ENCODE measurements at regions not wholly inside any gene's neighbourhood (a gene's known extent, or its start where the extent isn't known, plus 50 kb on each side); places are given as distances from the start of the nearest gene placed in this dataset.

GRCh38 chr1:30338765-30339164 lies 384.6 kb downstream of the MATN1 start:
- Histone ChIP-seq H3K9me3 (ENCODE audit: control insufficient read depth in 4 of 4, low read length in 3 of 4) (no peaks in the 10 kb centered on the region), H3K4me1 (ENCODE audit: control insufficient read depth in 4 of 4, insufficient read depth in 4 of 4, low read length in 3 of 4) (no peaks in the 10 kb centered on the region), H3K4me3 (ENCODE audit: low read depth in 1 of 3, low read length in 3 of 3) (no peak overlapping the region), H3K27me3 (ENCODE audit: control insufficient read depth in 4 of 4, insufficient read depth in 4 of 4, low read length in 3 of 4) (peaks cover 0 to 4% (median 0%) of the 10 kb centered on the region in 4 donors), H3K9ac (ENCODE audit: low read depth in 1 of 2, low read length in 2 of 2) (no peak overlapping the region), H3K36me3 (ENCODE audit: control insufficient read depth in 4 of 4, insufficient read depth in 3 of 4, low read depth in 1 of 4, low read length in 3 of 4) (no peaks in the 10 kb centered on the region), H3K27ac (ENCODE audit: low read depth in 1 of 2, low read length in 2 of 2) (no peak overlapping the region)
- TF ChIP-seq TAF1 (conservative IDR thresholded peaks at IDR 0.05) = no peak
- no peak for TF ChIP-seq JUND (IDR thresholded peaks at IDR 0.05)
- no peak for TF ChIP-seq RAD21 (IDR thresholded peaks at IDR 0.05)
- no peak for TF ChIP-seq HNF4A (conservative IDR thresholded peaks at IDR 0.05)
- no peak for TF ChIP-seq FOXA1 (IDR thresholded peaks at IDR 0.05)
- TF ChIP-seq RXRA (IDR thresholded peaks at IDR 0.05) = no peak
- TF ChIP-seq YY1 (IDR thresholded peaks at IDR 0.05) = no peak
- TF ChIP-seq ATF3 (IDR thresholded peaks at IDR 0.05) = no peak
- TF ChIP-seq, protein P1, sequence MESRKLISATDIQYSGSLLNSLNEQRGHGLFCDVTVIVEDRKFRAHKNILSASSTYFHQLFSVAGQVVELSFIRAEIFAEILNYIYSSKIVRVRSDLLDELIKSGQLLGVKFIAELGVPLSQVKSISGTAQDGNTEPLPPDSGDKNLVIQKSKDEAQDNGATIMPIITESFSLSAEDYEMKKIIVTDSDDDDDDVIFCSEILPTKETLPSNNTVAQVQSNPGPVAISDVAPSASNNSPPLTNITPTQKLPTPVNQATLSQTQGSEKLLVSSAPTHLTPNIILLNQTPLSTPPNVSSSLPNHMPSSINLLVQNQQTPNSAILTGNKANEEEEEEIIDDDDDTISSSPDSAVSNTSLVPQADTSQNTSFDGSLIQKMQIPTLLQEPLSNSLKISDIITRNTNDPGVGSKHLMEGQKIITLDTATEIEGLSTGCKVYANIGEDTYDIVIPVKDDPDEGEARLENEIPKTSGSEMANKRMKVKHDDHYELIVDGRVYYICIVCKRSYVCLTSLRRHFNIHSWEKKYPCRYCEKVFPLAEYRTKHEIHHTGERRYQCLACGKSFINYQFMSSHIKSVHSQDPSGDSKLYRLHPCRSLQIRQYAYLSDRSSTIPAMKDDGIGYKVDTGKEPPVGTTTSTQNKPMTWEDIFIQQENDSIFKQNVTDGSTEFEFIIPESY (IDR thresholded peaks at IDR 0.05) = no peak
- no peak for TF ChIP-seq EGR1 (IDR thresholded peaks at IDR 0.05; ENCODE audit: low read depth in 2 of 2)
- TF ChIP-seq NR2F2 (IDR thresholded peaks at IDR 0.05) = no peak
- TF ChIP-seq SP1 (IDR thresholded peaks at IDR 0.05) = no peak
- no peak for TF ChIP-seq GABPA (IDR thresholded peaks at IDR 0.05 in 1 of 2, conservative IDR thresholded peaks at IDR 0.05 in 1 of 2)
- no peak for TF ChIP-seq HNF4G (IDR thresholded peaks at IDR 0.05)
- no peak for TF ChIP-seq REST (IDR thresholded peaks at IDR 0.05)
- TF ChIP-seq, protein P2, sequence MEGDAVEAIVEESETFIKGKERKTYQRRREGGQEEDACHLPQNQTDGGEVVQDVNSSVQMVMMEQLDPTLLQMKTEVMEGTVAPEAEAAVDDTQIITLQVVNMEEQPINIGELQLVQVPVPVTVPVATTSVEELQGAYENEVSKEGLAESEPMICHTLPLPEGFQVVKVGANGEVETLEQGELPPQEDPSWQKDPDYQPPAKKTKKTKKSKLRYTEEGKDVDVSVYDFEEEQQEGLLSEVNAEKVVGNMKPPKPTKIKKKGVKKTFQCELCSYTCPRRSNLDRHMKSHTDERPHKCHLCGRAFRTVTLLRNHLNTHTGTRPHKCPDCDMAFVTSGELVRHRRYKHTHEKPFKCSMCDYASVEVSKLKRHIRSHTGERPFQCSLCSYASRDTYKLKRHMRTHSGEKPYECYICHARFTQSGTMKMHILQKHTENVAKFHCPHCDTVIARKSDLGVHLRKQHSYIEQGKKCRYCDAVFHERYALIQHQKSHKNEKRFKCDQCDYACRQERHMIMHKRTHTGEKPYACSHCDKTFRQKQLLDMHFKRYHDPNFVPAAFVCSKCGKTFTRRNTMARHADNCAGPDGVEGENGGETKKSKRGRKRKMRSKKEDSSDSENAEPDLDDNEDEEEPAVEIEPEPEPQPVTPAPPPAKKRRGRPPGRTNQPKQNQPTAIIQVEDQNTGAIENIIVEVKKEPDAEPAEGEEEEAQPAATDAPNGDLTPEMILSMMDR (IDR thresholded peaks at IDR 0.05; ENCODE audit: low read depth, low read length, missing input control) = no peak
- TF ChIP-seq FOXA2 (IDR thresholded peaks at IDR 0.05) = no peak
- WGBS = 91% methylated on average over 2 of the region's 2 CpGs
- no peak for DNase-seq (ENCODE audit: low spot score)

- no peak overlapping the region for H3K27ac ChIP-seq (ENCODE audit: low read depth in 1 of 2, low read length in 2 of 2)
- no peak for DNase-seq (ENCODE audit: low spot score)
- TF ChIP-seq FOXA2 (IDR thresholded peaks at IDR 0.05) (no peak), YY1 (IDR thresholded peaks at IDR 0.05) (no peak), FOXA1 (IDR thresholded peaks at IDR 0.05) (no peak), RAD21 (IDR thresholded peaks at IDR 0.05) (no peak), GABPA (IDR thresholded peaks at IDR 0.05 in 1 of 2, conservative IDR thresholded peaks at IDR 0.05 in 1 of 2) (no peak), ATF3 (IDR thresholded peaks at IDR 0.05) (no peak), RXRA (IDR thresholded peaks at IDR 0.05) (no peak), EGR1 (IDR thresholded peaks at IDR 0.05; ENCODE audit: low read depth in 2 of 2) (no peak), JUND (IDR thresholded peaks at IDR 0.05) (no peak), REST (IDR thresholded peaks at IDR 0.05) (no peak), SP1 (IDR thresholded peaks at IDR 0.05) (no peak), TAF1 (conservative IDR thresholded peaks at IDR 0.05) (no peak)
- TF ChIP-seq, protein P2 (IDR thresholded peaks at IDR 0.05; ENCODE audit: low read depth, low read length, missing input control) = no peak
Observed at GRCh38 chr1:30337324-30337620, 386.1 kb downstream of the MATN1 start.

More at GRCh38 chr1:30337324-30337620, 386.1 kb downstream of the MATN1 start:
- Histone ChIP-seq H3K36me3 (ENCODE audit: control insufficient read depth in 4 of 4, insufficient read depth in 3 of 4, low read depth in 1 of 4, low read length in 3 of 4) (no peaks in the 10 kb centered on the region), H3K9me3 (ENCODE audit: control insufficient read depth in 4 of 4, low read length in 3 of 4) (no peaks in the 10 kb centered on the region), H3K4me3 (ENCODE audit: low read depth in 1 of 3, low read length in 3 of 3) (no peak overlapping the region), H3K4me1 (ENCODE audit: control insufficient read depth in 4 of 4, insufficient read depth in 4 of 4, low read length in 3 of 4) (no peaks in the 10 kb centered on the region), H3K9ac (ENCODE audit: low read depth in 1 of 2, low read length in 2 of 2) (no peak overlapping the region), H3K27me3 (ENCODE audit: control insufficient read depth in 4 of 4, insufficient read depth in 4 of 4, low read length in 3 of 4) (peaks cover 0 to 4% (median 0%) of the 10 kb centered on the region in 4 donors)
- 76% methylated on average over 3 of the region's 3 CpGs for WGBS
